H1 (cell line): ENCODE measurements at regions not wholly inside any gene's neighbourhood (a gene's known extent, or its start where the extent isn't known, plus 50 kb on each side); places are given as distances from the start of the nearest gene placed in this dataset.

Experiments used
- CTCF ChIA-PET: fragments of 300-600 bp; sonication (Branson Sonifier 250); formaldehyde crosslinking; loops from one replicate; lab custom pipeline; 2021; ENCODE audit not compliant: partially characterized antibody; lab: Charles Lee
- POLR2A ChIA-PET: fragments of 300-600 bp; sonication (Branson Sonifier 250); formaldehyde crosslinking; loops from one replicate; lab custom pipeline; 2021; ENCODE audit warnings: inconsistent platforms; ENCODE audit not compliant: partially characterized antibody; lab: Charles Lee
- DNase-seq, 2 experiments: peaks; one replicate each; pipeline versions ENCODE4 v3.0.0 to v3.0.0-alpha.2; 2010 to 2022; ENCODE audit warnings: low spot score in 2 of 2, low read depth in 1 of 2, mixed read lengths in 1 of 2
- FAIRE-seq: peaks from 2 replicates; lab custom pipeline; 2011; peaks lifted over from hg19 to GRCh38; lab: Jason Lieb, UNC
- H2AFZ ChIP-seq: 2 replicates; pipeline ENCODE4 v1.8.1; 2012; ENCODE audit warnings: low read length, inconsistent platforms
- H2AK5ac ChIP-seq: 2 replicates; pipeline ENCODE4 v1.6.1; 2013; ENCODE audit warnings: low read depth, low read length
- H2BK120ac ChIP-seq: replicated peaks from 2 replicates; pipeline ENCODE3; 2013; ENCODE audit warnings: low read depth, low read length, inconsistent platforms
- H2BK12ac ChIP-seq: 2 replicates; pipeline ENCODE4 v1.6.1; 2013; ENCODE audit warnings: low read depth, low read length
- H2BK15ac ChIP-seq: 2 replicates; pipeline ENCODE4 v1.6.1; 2013; ENCODE audit warnings: low read length
- H2BK20ac ChIP-seq: 2 replicates; pipeline ENCODE4 v1.6.1; 2013; ENCODE audit warnings: low read length
- H2BK5ac ChIP-seq: 2 replicates; pipeline ENCODE4 v1.6.1; 2013; ENCODE audit warnings: low read depth, low read length
- H3K14ac ChIP-seq: 2 replicates; pipeline ENCODE4 v1.6.1; 2013; ENCODE audit warnings: inconsistent platforms; ENCODE audit not compliant: insufficient read length
- H3K18ac ChIP-seq: 2 replicates; pipeline ENCODE4 v1.6.1; 2013; ENCODE audit warnings: low read length; ENCODE audit errors: extremely low read depth
- H3K23ac ChIP-seq: 2 replicates; pipeline ENCODE4 v1.6.1; 2013; ENCODE audit warnings: inconsistent platforms; ENCODE audit not compliant: insufficient read length
- H3K23me2 ChIP-seq: 2 replicates; pipeline ENCODE4 v1.6.1; 2013; ENCODE audit warnings: low read depth, low read length
- H3K27ac ChIP-seq: 2 replicates; pipeline ENCODE4 v1.6.1; 2011; ENCODE audit warnings: low read depth, low read length, inconsistent platforms
- H3K27me3 ChIP-seq, 4 experiments: replicated peaks in 1 of 4; 1 replicate in 1 of 4; 2 replicates in 3 of 4; pipeline versions ENCODE4 v1.6.1 to v1.8.1; 2011 to 2013; ENCODE audit warnings: low read length in 3 of 4, mild to moderate bottlenecking in 3 of 4, inconsistent platforms in 2 of 4, mixed read lengths in 2 of 4, moderate library complexity in 1 of 4; ENCODE audit not compliant: control insufficient read depth in 3 of 4, insufficient read depth in 3 of 4; ENCODE audit errors: extremely low read depth in 1 of 4
- H3K36me3 ChIP-seq, 4 experiments: 2 replicates each; pipeline versions ENCODE4 v1.6.1 to v1.8.1; 2011 to 2013; ENCODE audit warnings: mild to moderate bottlenecking in 4 of 4, low read length in 3 of 4, moderate library complexity in 2 of 4, control low read depth in 1 of 4, inconsistent platforms in 1 of 4; ENCODE audit not compliant: insufficient read depth in 4 of 4, control insufficient read depth in 2 of 4
- H3K4ac ChIP-seq: replicated peaks from 2 replicates; pipeline ENCODE3; 2013; ENCODE audit warnings: low read length, low read depth, mixed read lengths, inconsistent platforms; ENCODE audit not compliant: insufficient read length
- H3K4me1 ChIP-seq, 4 experiments: replicated peaks in 1 of 4; 1 replicate in 1 of 4; 2 replicates in 3 of 4; pipeline versions ENCODE4 v1.6.1 to v1.8.1; 2011 to 2013; ENCODE audit warnings: low read length in 3 of 4, inconsistent platforms in 2 of 4, mixed read lengths in 1 of 4; ENCODE audit not compliant: insufficient read depth in 4 of 4, control insufficient read depth in 3 of 4
- H3K4me2 ChIP-seq, 2 experiments: 2 replicates each; pipeline versions ENCODE4 v1.6.1 to v1.8.1; 2011 to 2013; ENCODE audit warnings: low read depth in 2 of 2, low read length in 2 of 2, control low read depth in 1 of 2, inconsistent platforms in 1 of 2, mild to moderate bottlenecking in 1 of 2; ENCODE audit not compliant: insufficient read depth in 1 of 2
- H3K4me3 ChIP-seq, 4 experiments: fragments of 200-600, 300-600 bp in 1 of 4; sonication (generic), shearing (Covaris generic), sonication (Bioruptor Twin) in 1 of 4; 2 replicates each; pipeline versions ENCODE4 v1.5.1 to v1.8.1; 2011 to 2016; ENCODE audit warnings: low read length in 4 of 4, low read depth in 3 of 4, control low read depth in 2 of 4, inconsistent platforms in 2 of 4, mild to moderate bottlenecking in 2 of 4, mixed read lengths in 1 of 4, moderate library complexity in 1 of 4; ENCODE audit not compliant: insufficient read depth in 2 of 4; ENCODE audit errors: extremely low read depth in 1 of 4
- H3K56ac ChIP-seq: replicated peaks from 2 replicates; pipeline ENCODE3; 2013; ENCODE audit warnings: low read depth, mild to moderate bottlenecking, mixed read lengths, low read length, inconsistent platforms; ENCODE audit not compliant: insufficient read length
- H3K79me1 ChIP-seq: 2 replicates; pipeline ENCODE4 v1.6.1; 2013; ENCODE audit warnings: low read depth, low read length, control low read depth
- H3K79me2 ChIP-seq, 2 experiments: 2 replicates each; pipeline versions ENCODE4 v1.6.1 to v1.8.1; 2012 to 2013; ENCODE audit warnings: low read length in 2 of 2, mild to moderate bottlenecking in 2 of 2, inconsistent platforms in 1 of 2; ENCODE audit not compliant: insufficient read depth in 2 of 2, control insufficient read depth in 1 of 2
- H3K9ac ChIP-seq, 4 experiments: replicated peaks in 1 of 4; 1 replicate in 1 of 4; 2 replicates in 3 of 4; pipeline versions ENCODE4 v1.6.1 to v1.8.1; 2011 to 2013; ENCODE audit warnings: low read depth in 3 of 4, low read length in 3 of 4, control low read depth in 2 of 4, mild to moderate bottlenecking in 2 of 4, moderate library complexity in 2 of 4, inconsistent platforms in 1 of 4; ENCODE audit errors: extremely low read depth in 1 of 4
- H3K9me3 ChIP-seq, 2 experiments: 2 replicates each; pipeline versions ENCODE4 v1.6.1 to v1.8.1; 2012 to 2013; ENCODE audit warnings: mild to moderate bottlenecking in 2 of 2, moderate library complexity in 2 of 2, control low read depth in 1 of 2, inconsistent platforms in 1 of 2, low read depth in 1 of 2, low read length in 1 of 2, mixed read lengths in 1 of 2; ENCODE audit not compliant: insufficient read depth in 2 of 2
- H4K20me1 ChIP-seq, 2 experiments: replicated peaks in 1 of 2; 2 replicates each; pipeline versions ENCODE3 to v1.8.1; 2011 to 2013; ENCODE audit warnings: inconsistent platforms in 2 of 2, low read length in 2 of 2, mild to moderate bottlenecking in 1 of 2; ENCODE audit not compliant: insufficient read depth in 2 of 2, control insufficient read depth in 1 of 2
- H4K5ac ChIP-seq: 2 replicates; pipeline ENCODE4 v1.6.1; 2013; ENCODE audit warnings: low read length, low read depth, mixed read lengths, inconsistent platforms; ENCODE audit not compliant: insufficient read length
- H4K8ac ChIP-seq: 2 replicates; pipeline ENCODE4 v1.8.0; 2013; ENCODE audit warnings: mild to moderate bottlenecking, moderate library complexity, low read length, inconsistent platforms; ENCODE audit not compliant: insufficient read depth; ENCODE audit errors: extremely low read depth
- H4K91ac ChIP-seq: replicated peaks from 2 replicates; pipeline ENCODE3; 2013; ENCODE audit warnings: low read length, mixed read lengths, inconsistent platforms; ENCODE audit not compliant: insufficient read length
- BRCA1 ChIP-seq: IDR thresholded peaks from 2 replicates; pipeline ENCODE4 v1.6.1; 2012; ENCODE audit warnings: low read depth, low read length, improper control_type of control experiment
- JUND ChIP-seq: IDR thresholded peaks from 2 replicates; pipeline ENCODE4 v1.6.1; 2011; ENCODE audit warnings: mild to moderate bottlenecking, improper control_type of control experiment, low read length
- KDM1A ChIP-seq: fragments of 200-600, 300-600 bp; sonication (generic); IDR thresholded peaks from 2 replicates; pipeline ENCODE4 v1.7.1; 2016; ENCODE audit warnings: mild to moderate bottlenecking, low read length, borderline replicate concordance
- RFX5 ChIP-seq: IDR thresholded peaks from 2 replicates; pipeline ENCODE4 v1.6.1; 2011; ENCODE audit warnings: low read depth, low read length, improper control_type of control experiment, borderline replicate concordance
- TEAD4 ChIP-seq: IDR thresholded peaks from 2 replicates; pipeline ENCODE4 v1.6.1; 2012; ENCODE audit warnings: low read depth, low read length, inconsistent platforms, mixed read lengths
- WGBS, 2 experiments: shearing (Covaris generic) in 1 of 2; methylation state at CpG; one replicate each; pipeline versions ENCODE4 v1.1.6 to v1.1.7; 2013 to 2015; ENCODE audit warnings: low lambda C conversion rate in 2 of 2, mixed read lengths in 2 of 2, inconsistent platforms in 1 of 2, low coverage in 1 of 2, missing lambda C conversion rate in 1 of 2; ENCODE audit not compliant: insufficient replicate concordance in 2 of 2, insufficient coverage in 1 of 2, insufficient read length in 1 of 2; ENCODE audit errors: extremely low coverage in 1 of 2, missing lambda C conversion rate in 1 of 2; 5-methylcytosine and 5-hydroxymethylcytosine counted together

DNA sequence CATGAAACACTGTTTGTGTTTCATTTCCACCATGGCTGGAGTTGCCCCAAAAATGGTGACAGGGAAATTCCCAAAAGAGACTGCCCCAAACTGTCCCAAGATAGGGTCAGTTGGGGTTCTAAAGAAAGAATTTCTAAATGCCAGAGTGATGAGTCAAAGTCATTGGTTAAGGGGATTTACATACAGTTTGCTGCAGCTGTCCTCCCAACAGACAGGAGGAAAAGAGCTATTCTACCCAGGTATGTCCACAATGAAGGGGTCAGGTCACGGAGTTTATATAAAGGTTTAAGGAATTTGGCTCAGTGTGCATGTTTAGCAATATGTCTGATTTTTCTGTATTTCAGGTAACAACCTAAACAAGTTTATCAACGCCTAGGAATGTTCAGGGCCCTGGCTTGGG lies 344.1 kb downstream of the TDRD15 start:
- H3K27me3 ChIP-seq, result no peaks in the 10 kb centered on the region
- H3K14ac ChIP-seq, result no peak overlapping the region
- FAIRE-seq (no peak), DNase-seq (no peak)
- no peak overlapping the region for H2AK5ac ChIP-seq
- 98% methylated on average over 2 of the region's 2 CpGs; no CpG with 5 or more reads in 1 of the 2 experiments for WGBS, 2 experiments
- TF ChIP-seq BRCA1 (no peak), TEAD4 (0 out of 2 replicates have a peak, but pooled peaks have one; percentile 7), RFX5 (no peak), KDM1A (no peak), JUND (peak; percentile 84)
- H2AFZ ChIP-seq, result no peak overlapping the region
- no peak overlapping the region for H2BK20ac ChIP-seq
- POLR2A ChIA-PET, result no interaction called here
- H4K20me1 ChIP-seq, result no peaks in the 10 kb centered on the region
- H3K4me1 ChIP-seq, result no peaks in the 10 kb centered on the region; a peak in 2 of 7 replicates
- H3K4me2 ChIP-seq, result no peak overlapping the region
- no peaks in the 10 kb centered on the region for H3K79me2 ChIP-seq
- no peak overlapping the region for H3K27ac ChIP-seq
- H3K4me3 ChIP-seq, result no peak overlapping the region
- no peak overlapping the region for H3K23ac ChIP-seq
- H4K8ac ChIP-seq, result no peak overlapping the region
- H2BK5ac ChIP-seq, result no peak overlapping the region
- H3K9ac ChIP-seq, result no peak overlapping the region
- CTCF ChIA-PET, result interaction anchor here (0.8 to 1.0 kb wide), 2 partner anchors 18 to 46 kb away, joined by 3 to 4 read pairs; no protein-coding TSS in a partner anchor
- no peaks in the 10 kb centered on the region for H3K36me3 ChIP-seq
- no peak overlapping the region for H3K56ac ChIP-seq
- no peak overlapping the region for H2BK12ac ChIP-seq
- H2BK15ac ChIP-seq, result no peak overlapping the region
- no peak overlapping the region for H4K5ac ChIP-seq
- no peak overlapping the region for H2BK120ac ChIP-seq
- H3K23me2 ChIP-seq, result no peaks in the 10 kb centered on the region
- no peak overlapping the region for H3K18ac ChIP-seq
- no peak overlapping the region for H4K91ac ChIP-seq
- H3K79me1 ChIP-seq, result no peaks in the 10 kb centered on the region
- H3K9me3 ChIP-seq, result no peaks in the 10 kb centered on the region
- H3K4ac ChIP-seq, result no peak overlapping the region
